HCT116 (cell line): ENCODE measurements at regions not wholly inside any gene's neighbourhood (a gene's known extent, or its start where the extent isn't known, plus 50 kb on each side); places are given as distances from the start of the nearest gene placed in this dataset.

Experiments
- ATAC-seq: fragments of 200-7000 bp; cut with Tn5 transposase; 2 replicates; pipeline ENCODE4 v1.9.1; 2020; ENCODE audit warnings: mild to moderate bottlenecking, moderate library complexity
- BruUV-seq: library from RNA; stranded (reverse); fragments of 400-500 nt; replicated peaks from 2 replicates; lab custom pipeline; 2021; lab: Mats Ljungman, UMichigan
- CTCF ChIA-PET: fragments of 300-600 bp; sonication (Branson Sonifier 250); formaldehyde crosslinking; loops from one replicate; lab custom pipeline; 2021; ENCODE audit warnings: antibody characterized with exemption; lab: Charles Lee
- POLR2A ChIA-PET: fragments of 300-600, 350-600 bp; sonication (Branson Sonifier 250); formaldehyde crosslinking; loops from one replicate; lab custom pipeline; 2021; ENCODE audit warnings: antibody characterized with exemption; lab: Charles Lee
- RAD21 ChIA-PET, 2 experiments: fragments of 300-600 bp; sonication (Branson Sonifier 250); formaldehyde crosslinking; loops; one replicate each; lab custom pipeline; 2023; ENCODE audit warnings: low total read pairs in 2 of 2; ENCODE audit not compliant: uncharacterized antibody in 2 of 2, unreplicated experiment in 2 of 2, low non-redundant PET in 1 of 2; lab: Charles Lee
- DNase-seq: peaks from one replicate; pipeline ENCODE4 v3.0.0-alpha.2; 2010; ENCODE audit warnings: low read depth, low spot score
- H2AFZ ChIP-seq: fragments of 200-600 bp; shearing (Covaris generic), sonication (generic); 2 replicates; pipeline ENCODE4 v1.6.1; 2017; ENCODE audit warnings: low read depth, mixed run types, mixed read lengths, antibody characterized with exemption, low read length; ENCODE audit not compliant: poor library complexity, severe bottlenecking
- H3K27ac ChIP-seq: 2 replicates; pipeline ENCODE4 v1.5.1; 2012; ENCODE audit warnings: low read depth, low read length
- H3K27me3 ChIP-seq: fragments of 200-600 bp; sonication (generic); 2 replicates; pipeline ENCODE4 v1.6.1; 2016; ENCODE audit warnings: mixed run types, low read length, mixed read lengths; ENCODE audit not compliant: insufficient read depth
- H3K36me3 ChIP-seq, 2 experiments: fragments of 200-500 bp in 1 of 2; fragments of 200-600 bp in 1 of 2; sonication (Bioruptor generic) in 1 of 2; sonication (generic) in 1 of 2; 2 replicates each; pipeline versions ENCODE4 v1.5.1 to v1.6.1; 2014 to 2016; ENCODE audit warnings: low read length in 2 of 2, inconsistent platforms in 1 of 2, mixed read lengths in 1 of 2, mixed run types in 1 of 2; ENCODE audit not compliant: insufficient read depth in 2 of 2, control insufficient read depth in 1 of 2
- H3K4me1 ChIP-seq, 2 experiments: fragments of 200-600 bp in 1 of 2; sonication (generic) in 1 of 2; 2 replicates each; pipeline versions ENCODE4 v1.5.1 to v1.6.1; 2012 to 2017; ENCODE audit warnings: low read length in 2 of 2, inconsistent platforms in 1 of 2, mild to moderate bottlenecking in 1 of 2, mixed read lengths in 1 of 2, mixed run types in 1 of 2, moderate library complexity in 1 of 2; ENCODE audit not compliant: insufficient read depth in 2 of 2, control insufficient read depth in 1 of 2
- H3K4me2 ChIP-seq: fragments of 200-600 bp; sonication (generic); 2 replicates; pipeline ENCODE4 v1.6.1; 2017; ENCODE audit warnings: mixed run types, low read length, mixed read lengths
- H3K4me3 ChIP-seq, 2 experiments: fragments of 200-600 bp in 1 of 2; sonication (generic) in 1 of 2; replicated peaks in 1 of 2; 2 replicates each; pipeline ENCODE4 v1.5.1; 2011 to 2016; ENCODE audit warnings: low read length in 2 of 2, control low read depth in 1 of 2, low read depth in 1 of 2, mild to moderate bottlenecking in 1 of 2, mixed read lengths in 1 of 2, mixed run types in 1 of 2
- H3K79me2 ChIP-seq: fragments of 200-600 bp; sonication (generic); 2 replicates; pipeline ENCODE4 v1.6.1; 2017; ENCODE audit warnings: mild to moderate bottlenecking, mixed run types, low read length, moderate library complexity, mixed read lengths; ENCODE audit not compliant: insufficient read depth
- H3K9ac ChIP-seq: fragments of 200-600 bp; sonication (generic); 2 replicates; pipeline ENCODE4 v1.6.1; 2016; ENCODE audit warnings: low read length, mixed read lengths
- H3K9me2 ChIP-seq: fragments of 200-600 bp; sonication (generic), shearing (Covaris generic); 2 replicates; pipeline ENCODE4 v1.6.1; 2017; ENCODE audit warnings: mixed run types, mild to moderate bottlenecking, moderate library complexity; ENCODE audit not compliant: insufficient read depth
- H3K9me3 ChIP-seq, 2 experiments: fragments of 200-500 bp in 1 of 2; fragments of 200-600 bp in 1 of 2; sonication (Bioruptor generic) in 1 of 2; sonication (generic) in 1 of 2; 2 replicates each; pipeline ENCODE4 v1.6.1; 2014 to 2017; ENCODE audit warnings: low read length in 2 of 2, mixed read lengths in 2 of 2, inconsistent platforms in 1 of 2, low read depth in 1 of 2, mild to moderate bottlenecking in 1 of 2, mixed run types in 1 of 2, moderate library complexity in 1 of 2; ENCODE audit not compliant: control insufficient read depth in 1 of 2, insufficient read depth in 1 of 2
- H4K20me1 ChIP-seq: fragments of 200-600 bp; sonication (generic), shearing (Covaris generic); 2 replicates; pipeline ENCODE4 v1.6.1; 2017; ENCODE audit warnings: mixed run types, mild to moderate bottlenecking, moderate library complexity; ENCODE audit not compliant: insufficient read depth
- CEBPB ChIP-seq: IDR thresholded peaks from 2 replicates; pipeline ENCODE4 v1.6.1; 2012; ENCODE audit warnings: low read depth
- ELF1 ChIP-seq: IDR thresholded peaks from 2 replicates; pipeline ENCODE4 v1.6.1; 2012; ENCODE audit warnings: low read depth, borderline replicate concordance
- EZH2 ChIP-seq: fragments of 200-600 bp; sonication (generic); IDR thresholded peaks from 2 replicates; pipeline ENCODE4 v1.6.1; 2017; ENCODE audit warnings: antibody characterized with exemption, mixed run types
- EZH2phosphoT487 ChIP-seq: fragments of 200-600 bp; IDR thresholded peaks from 2 replicates; pipeline ENCODE4 v1.6.1; 2018; ENCODE audit warnings: antibody characterized with exemption, borderline replicate concordance
- FOSL1 ChIP-seq: IDR thresholded peaks from 2 replicates; pipeline ENCODE4 v1.6.1; 2012; ENCODE audit warnings: low read depth
- JUND ChIP-seq: IDR thresholded peaks from 2 replicates; pipeline ENCODE4 v1.6.1; 2012
- POLR2AphosphoS5 ChIP-seq: IDR thresholded peaks from 2 replicates; pipeline ENCODE4 v1.6.1; 2011; ENCODE audit warnings: mild to moderate bottlenecking, low read depth, low read length, moderate library complexity
- REST ChIP-seq: IDR thresholded peaks from 2 replicates; pipeline ENCODE4 v1.6.1; 2012; ENCODE audit warnings: low read depth
- SP1 ChIP-seq: IDR thresholded peaks from 2 replicates; pipeline ENCODE4 v1.6.1; 2012; ENCODE audit warnings: low read depth
- SRF ChIP-seq: IDR thresholded peaks from 2 replicates; pipeline ENCODE4 v1.6.1; 2012; ENCODE audit warnings: low read depth
- TCF7L2 ChIP-seq: IDR thresholded peaks from 2 replicates; pipeline ENCODE4 v1.7.0; 2011; ENCODE audit warnings: borderline replicate concordance, inconsistent platforms; ENCODE audit not compliant: insufficient read depth, insufficient read length; ENCODE audit errors: extremely low read depth
- ZFX ChIP-seq: fragments of 450-650 bp; IDR thresholded peaks from 2 replicates; pipeline ENCODE4 v1.6.1; 2017
- ZNF274 ChIP-seq: fragments of 200-500 bp; sonication (Bioruptor generic); IDR thresholded peaks from 2 replicates; pipeline ENCODE4 v1.6.1; 2014; ENCODE audit warnings: mild to moderate bottlenecking, low read depth, low read length, inconsistent platforms
- intact Hi-C: fragments of 100-400 bp; cut with micrococcal nuclease; formaldehyde crosslinking; loops from 2 replicates; pipeline ENCODE4 v1.10.0; 2022
- TF ChIP-seq, protein P1 (sequence below): IDR thresholded peaks from 2 replicates; pipeline ENCODE4 v1.6.1; 2012

DNA sequence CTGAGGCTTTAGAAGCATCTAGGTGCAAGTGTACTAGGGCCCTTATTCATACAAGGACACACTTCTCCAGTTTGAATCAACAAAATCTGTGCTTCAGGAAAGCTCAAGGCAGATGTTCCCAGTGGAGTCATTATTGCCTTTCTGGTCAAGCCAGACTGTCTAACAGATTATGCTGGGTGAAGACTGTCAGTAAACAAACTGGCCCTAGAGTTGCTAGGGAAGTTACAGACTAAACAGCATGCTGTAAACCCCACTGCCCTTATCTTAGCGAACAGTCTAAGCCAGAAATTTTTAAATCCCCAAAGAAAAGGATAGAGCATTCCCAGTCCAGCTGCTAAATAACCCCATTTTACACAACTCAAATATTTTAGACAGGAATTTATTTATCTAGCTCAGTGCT lies 1701.3 kb upstream of the PRR20A start:
- H3K9me2 ChIP-seq = no peaks in the 10 kb centered on the region
- ChIA-PET RAD21 (no interaction called here), POLR2A (no interaction called here), CTCF (no interaction called here)
- TF ChIP-seq REST (no peak), JUND (no peak), EZH2phosphoT487 (no peak), ZFX (no peak)
- H3K4me2 ChIP-seq = no peak overlapping the region
- H3K4me3 ChIP-seq = no peak overlapping the region
- no peaks in the 10 kb centered on the region for H3K4me1 ChIP-seq
- BruUV-seq = no TSS peak
- H3K27ac ChIP-seq = no peak overlapping the region
- H3K79me2 ChIP-seq = no peaks in the 10 kb centered on the region
- no peaks in the 10 kb centered on the region; a peak in 1 of 4 replicates for H3K36me3 ChIP-seq
- H3K9ac ChIP-seq = no peak overlapping the region
- H3K27me3 ChIP-seq = no peaks in the 10 kb centered on the region
- no peaks in the 10 kb centered on the region for H4K20me1 ChIP-seq
- intact Hi-C loops = no loop called here
- peaks cover 12 to 27% of the 10 kb centered on the region in 2 experiments; a peak in 2 of 4 replicates for H3K9me3 ChIP-seq
- H2AFZ ChIP-seq = no peak overlapping the region
- no peak for ATAC-seq
- DNase-seq = no peak

- no peak overlapping the region for H3K4me2 ChIP-seq
- H3K4me3 ChIP-seq = no peak overlapping the region
- no peaks in the 10 kb centered on the region for H3K9me2 ChIP-seq
- DNase-seq = no peak
- intact Hi-C loops = no loop called here
- peaks cover 7 to 25% of the 10 kb centered on the region in 2 experiments; a peak in 2 of 4 replicates for H3K9me3 ChIP-seq
- no peak for ATAC-seq
- BruUV-seq = no TSS peak
- no peak overlapping the region for H2AFZ ChIP-seq
- CTCF ChIA-PET = no interaction called here
- RAD21 ChIA-PET = no interaction called here
- H3K27me3 ChIP-seq = no peaks in the 10 kb centered on the region
- no peaks in the 10 kb centered on the region for H4K20me1 ChIP-seq
- H3K9ac ChIP-seq = no peak overlapping the region
- H3K27ac ChIP-seq = no peak overlapping the region
- no peaks in the 10 kb centered on the region for H3K4me1 ChIP-seq
- POLR2A ChIA-PET = no interaction called here
- H3K79me2 ChIP-seq = no peaks in the 10 kb centered on the region
- H3K36me3 ChIP-seq = no peaks in the 10 kb centered on the region; a peak in 1 of 4 replicates
- no peak for TF ChIP-seq POLR2AphosphoS5
- TF ChIP-seq ZNF274 = no peak
- no peak for TF ChIP-seq JUND
- TF ChIP-seq CEBPB = no peak
- TF ChIP-seq, protein P1, sequence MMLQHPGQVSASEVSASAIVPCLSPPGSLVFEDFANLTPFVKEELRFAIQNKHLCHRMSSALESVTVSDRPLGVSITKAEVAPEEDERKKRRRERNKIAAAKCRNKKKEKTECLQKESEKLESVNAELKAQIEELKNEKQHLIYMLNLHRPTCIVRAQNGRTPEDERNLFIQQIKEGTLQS = no peak
- no peak for TF ChIP-seq FOSL1
- TF ChIP-seq TCF7L2 = no peak
- TF ChIP-seq SP1 = no peak
- no peak for TF ChIP-seq EZH2
- TF ChIP-seq ELF1 = no peak
- TF ChIP-seq REST = no peak
- TF ChIP-seq SRF = no peak
- TF ChIP-seq ZFX = no peak
These were observed 1700.1 kb upstream of the PRR20A start for GRCh38 chr13:55440465-55441085.
